Type B pancreatic cell (in vitro differentiated cells): ENCODE measurements at regions not wholly inside any gene's neighbourhood (a gene's known extent, or its start where the extent isn't known, plus 50 kb on each side); places are given as distances from the start of the nearest gene placed in this dataset.

Source experiments
- DNase-seq: peaks from one replicate; pipeline ENCODE4 v3.0.0; 2021; ENCODE audit warnings: mixed read lengths; ENCODE audit not compliant: unreplicated experiment; ENCODE audit errors: extremely low spot score
- H3K27ac Mint-ChIP-seq: 2 replicates; pipeline ENCODE4 v1.8.0; 2021; ENCODE audit warnings: mild to moderate bottlenecking, mixed read lengths
- H3K27me3 Mint-ChIP-seq: 2 replicates; pipeline ENCODE4 v1.8.0; 2021; ENCODE audit warnings: mixed read lengths
- H3K36me3 Mint-ChIP-seq: 2 replicates; pipeline ENCODE4 v1.8.0; 2021; ENCODE audit warnings: mixed read lengths
- H3K4me1 Mint-ChIP-seq: one replicate; pipeline ENCODE4 v1.8.0; 2021; ENCODE audit warnings: mixed read lengths; ENCODE audit not compliant: unreplicated experiment
- H3K4me3 Mint-ChIP-seq: 2 replicates; pipeline ENCODE4 v1.8.0; 2021; ENCODE audit warnings: mild to moderate bottlenecking, mixed read lengths
- H3K9me3 Mint-ChIP-seq: 2 replicates; pipeline ENCODE4 v1.8.0; 2021; ENCODE audit warnings: mixed read lengths
- TF ChIP-seq, protein P1 (sequence below): fragments of 200-600 bp; sonication (generic); conservative IDR thresholded peaks from 2 replicates; pipeline ENCODE4 v1.5.0; 2021; ENCODE audit warnings: antibody characterized with exemption, mild to moderate bottlenecking

DNA sequence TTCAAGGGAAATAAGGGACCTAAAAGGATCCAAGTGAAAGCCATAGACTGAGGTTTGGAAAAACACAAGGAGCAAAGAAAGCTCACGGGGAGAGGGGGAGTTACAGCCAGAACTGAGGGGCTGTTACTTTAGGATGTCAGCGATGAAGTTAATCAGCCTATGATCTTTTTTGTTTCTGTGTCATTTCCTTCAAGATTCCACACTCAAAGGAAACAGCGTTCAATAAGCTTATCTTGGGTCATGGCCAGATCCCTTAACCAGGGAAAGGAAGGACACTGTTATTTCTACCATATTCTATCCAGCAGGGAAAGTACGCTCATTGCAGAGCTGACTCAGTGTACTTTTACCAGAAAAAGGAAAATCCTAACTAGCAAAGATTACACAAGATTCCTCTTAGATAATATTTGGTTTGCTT lies 132.8 kb downstream of the PFDN4 start:
- Mint-ChIP-seq H3K4me3 (peak overlapping the region; percentile 2), H3K4me1 (peaks cover 14% of the 10 kb centered on the region), H3K36me3 (no peaks in the 10 kb centered on the region), H3K27me3 (peaks cover 3% of the 10 kb centered on the region), H3K27ac (no peak overlapping the region), H3K9me3 (no peaks in the 10 kb centered on the region)
- DNase-seq = no peak
- TF ChIP-seq, protein P1, sequence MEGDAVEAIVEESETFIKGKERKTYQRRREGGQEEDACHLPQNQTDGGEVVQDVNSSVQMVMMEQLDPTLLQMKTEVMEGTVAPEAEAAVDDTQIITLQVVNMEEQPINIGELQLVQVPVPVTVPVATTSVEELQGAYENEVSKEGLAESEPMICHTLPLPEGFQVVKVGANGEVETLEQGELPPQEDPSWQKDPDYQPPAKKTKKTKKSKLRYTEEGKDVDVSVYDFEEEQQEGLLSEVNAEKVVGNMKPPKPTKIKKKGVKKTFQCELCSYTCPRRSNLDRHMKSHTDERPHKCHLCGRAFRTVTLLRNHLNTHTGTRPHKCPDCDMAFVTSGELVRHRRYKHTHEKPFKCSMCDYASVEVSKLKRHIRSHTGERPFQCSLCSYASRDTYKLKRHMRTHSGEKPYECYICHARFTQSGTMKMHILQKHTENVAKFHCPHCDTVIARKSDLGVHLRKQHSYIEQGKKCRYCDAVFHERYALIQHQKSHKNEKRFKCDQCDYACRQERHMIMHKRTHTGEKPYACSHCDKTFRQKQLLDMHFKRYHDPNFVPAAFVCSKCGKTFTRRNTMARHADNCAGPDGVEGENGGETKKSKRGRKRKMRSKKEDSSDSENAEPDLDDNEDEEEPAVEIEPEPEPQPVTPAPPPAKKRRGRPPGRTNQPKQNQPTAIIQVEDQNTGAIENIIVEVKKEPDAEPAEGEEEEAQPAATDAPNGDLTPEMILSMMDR = no peak

- Mint-ChIP-seq H3K9me3 (no peaks in the 10 kb centered on the region), H3K36me3 (no peaks in the 10 kb centered on the region), H3K4me1 (peaks cover 28% of the 10 kb centered on the region), H3K27me3 (peaks cover 3% of the 10 kb centered on the region), H3K27ac (no peak overlapping the region), H3K4me3 (no peak overlapping the region)
- DNase-seq = no peak
- TF ChIP-seq, protein P1 = no peak
These were observed 133.0 kb upstream of the DOK5 start for GRCh38 chr20:54342258-54342920.

DNA sequence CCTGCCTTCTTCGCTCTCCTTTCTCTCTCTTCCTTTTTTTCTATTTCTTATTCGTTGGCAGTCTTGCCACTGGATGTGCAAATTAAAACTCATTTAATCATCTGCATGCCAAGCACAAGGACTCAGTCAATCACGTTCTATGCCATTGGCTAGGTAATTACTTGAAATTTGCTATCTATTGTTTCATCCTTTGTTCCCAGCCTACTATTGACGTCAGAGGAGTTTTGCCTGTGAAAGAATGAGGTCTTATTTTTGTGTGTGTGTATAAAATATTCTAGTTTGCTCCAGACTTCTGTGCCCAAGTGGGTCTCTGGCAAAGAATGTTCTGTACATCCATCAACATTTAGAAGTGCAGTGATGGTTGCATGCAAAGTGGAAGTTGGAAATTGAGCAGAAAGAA lies 132.3 kb upstream of the DOK5 start:
- Mint-ChIP-seq H3K36me3 (no peaks in the 10 kb centered on the region), H3K27me3 (peaks cover 3% of the 10 kb centered on the region), H3K27ac (no peak overlapping the region), H3K9me3 (no peaks in the 10 kb centered on the region), H3K4me3 (no peak overlapping the region), H3K4me1 (peaks cover 28% of the 10 kb centered on the region)
- TF ChIP-seq, protein P1 = no peak
- no peak for DNase-seq

DNA sequence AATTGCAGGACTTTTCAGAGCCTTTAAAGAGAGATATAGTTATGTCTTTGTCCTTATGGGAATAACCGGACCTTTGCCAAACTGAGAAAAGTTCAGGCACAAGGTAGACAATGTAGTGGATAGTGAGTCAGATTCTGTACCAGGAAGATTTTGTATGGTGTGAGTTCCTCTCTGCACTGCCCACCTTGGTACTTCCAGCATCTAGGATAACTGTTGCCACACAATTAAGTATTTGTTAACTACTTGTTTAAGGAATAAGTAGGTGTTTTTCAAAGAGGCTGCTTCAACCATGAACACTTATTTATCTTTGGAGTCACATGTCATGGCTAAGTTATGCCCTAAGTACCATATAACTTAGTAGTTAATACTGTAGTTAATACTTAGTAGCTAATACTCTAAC lies 131.8 kb upstream of the DOK5 start:
- no peaks in the 10 kb centered on the region for H3K36me3 Mint-ChIP-seq
- no peaks in the 10 kb centered on the region for H3K9me3 Mint-ChIP-seq
- peaks cover 28% of the 10 kb centered on the region for H3K4me1 Mint-ChIP-seq
- H3K27me3 Mint-ChIP-seq = peaks cover 3% of the 10 kb centered on the region
- TF ChIP-seq, protein P1 = no peak
- H3K4me3 Mint-ChIP-seq = no peak overlapping the region
- no peak for DNase-seq
- H3K27ac Mint-ChIP-seq = no peak overlapping the region

DNA sequence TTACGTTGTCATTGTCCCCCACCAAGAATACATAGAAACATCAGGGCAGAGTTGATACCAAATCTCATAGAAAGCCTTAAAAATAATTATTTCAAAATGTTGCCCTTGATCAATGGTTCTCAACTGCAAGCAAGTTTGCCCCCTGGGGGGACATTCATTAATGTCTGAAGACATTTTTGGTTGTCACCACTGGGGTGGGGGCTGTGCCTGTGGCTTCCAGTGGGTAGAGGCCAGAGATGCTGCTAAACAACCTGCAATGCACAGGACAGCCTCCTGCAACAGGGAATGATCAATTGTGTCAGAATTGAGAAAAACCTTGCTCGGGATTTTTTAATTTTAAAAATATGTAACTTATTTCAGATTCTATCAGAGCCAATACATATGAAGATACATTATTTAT lies 130.6 kb upstream of the DOK5 start:
- Mint-ChIP-seq H3K4me3 (no peak overlapping the region), H3K36me3 (no peaks in the 10 kb centered on the region), H3K27ac (no peak overlapping the region), H3K9me3 (no peaks in the 10 kb centered on the region), H3K4me1 (peaks cover 28% of the 10 kb centered on the region), H3K27me3 (peaks cover 3% of the 10 kb centered on the region)
- TF ChIP-seq, protein P1 = no peak
- DNase-seq = no peak
